NCI-H510A treated with DMSO at 0.1 percent for 48 hours (cell line): ENCODE measurements at regions not wholly inside any gene's neighbourhood (a gene's known extent, or its start where the extent isn't known, plus 50 kb on each side); places are given as distances from the start of the nearest gene placed in this dataset.
"Not testable (repeated sequence)": the region's sequence is repeated elsewhere in the genome, so short reads cannot be mapped to it uniquely, and the experiment has no call there.

Experiments
- DNase-seq: peaks from one replicate; lab custom pipeline; 2025; lab: John Stamatoyannopoulos, UW

GRCh38 chrX:22534643-22535042 is 261.9 kb downstream of the CBLL2 start:
- no peak for DNase-seq

DNA sequence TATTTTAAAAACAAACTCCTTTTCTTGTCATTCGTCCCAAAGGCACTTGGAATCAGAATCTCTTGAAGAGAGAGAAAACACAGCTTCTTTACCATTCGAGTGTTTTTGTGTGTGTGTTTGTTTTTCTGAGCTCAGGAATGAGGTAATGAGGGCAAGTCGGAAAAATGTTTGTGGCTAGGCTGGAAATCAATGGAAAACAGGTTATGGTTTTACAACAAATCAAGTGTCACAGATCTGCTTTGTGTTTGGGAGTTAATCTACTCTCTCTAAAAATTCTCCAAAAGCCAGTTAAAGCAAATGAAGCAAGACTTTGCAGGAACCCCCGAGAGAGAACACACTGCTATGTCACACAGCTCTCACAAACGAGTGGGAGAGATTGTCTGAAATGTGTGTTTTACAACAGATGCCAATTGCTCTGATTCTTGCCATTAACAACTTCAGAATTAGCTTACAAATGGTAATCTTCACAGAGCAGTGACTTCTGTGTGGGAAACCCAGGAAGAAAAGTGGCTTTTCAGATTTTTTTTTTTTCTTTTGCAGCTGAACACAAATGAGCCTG is 264.1 kb downstream of the CBLL2 start:
- no peak for DNase-seq

GRCh38 chrX:22538580-22538979 is 265.9 kb downstream of the CBLL2 start:
- DNase-seq: no peak

DNA sequence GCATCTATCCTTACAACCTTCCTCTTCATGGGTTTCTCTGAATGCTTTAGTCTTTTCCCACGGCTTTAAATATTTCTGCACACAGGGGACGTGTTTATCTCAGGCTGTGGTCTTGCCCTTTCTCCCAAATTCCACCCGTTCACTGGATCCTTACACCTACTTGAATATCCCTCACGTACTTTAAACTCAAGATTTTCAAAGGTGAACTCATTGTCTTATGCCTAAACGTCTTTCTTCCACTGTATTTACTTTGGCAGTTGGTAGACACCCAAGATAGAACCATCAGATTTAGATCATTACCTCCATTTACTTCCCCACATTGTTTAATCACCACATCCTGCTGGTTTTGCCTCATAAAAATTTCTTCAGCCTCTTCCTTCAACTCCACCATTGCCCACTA is 269.2 kb downstream of the CBLL2 start:
- DNase-seq: no peak

DNA sequence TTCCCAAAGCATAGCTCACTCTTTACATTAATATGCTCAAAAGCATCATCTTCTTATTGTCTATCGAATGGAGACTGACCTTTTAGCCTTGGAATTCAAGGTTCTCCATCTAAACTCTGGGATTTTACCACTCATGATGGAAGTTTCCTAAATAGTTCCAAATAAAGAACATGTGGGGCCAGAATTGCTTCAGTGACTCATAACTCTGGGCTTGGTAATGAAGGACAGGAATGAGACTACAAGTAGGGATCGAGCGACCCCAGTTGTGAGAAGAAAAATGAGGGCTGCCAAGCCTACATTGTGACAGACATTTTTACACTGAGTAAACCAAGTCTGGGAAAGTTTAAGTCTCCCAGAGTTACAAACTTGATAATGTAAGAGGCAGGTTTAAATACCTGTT is 269.9 kb downstream of the CBLL2 start:
- DNase-seq: no peak

GRCh38 chrX:22559506-22559905 is 286.8 kb downstream of the CBLL2 start:
- no peak for DNase-seq

GRCh38 chrX:22575161-22575845 is 302.6 kb downstream of the CBLL2 start:
- DNase-seq: no peak

GRCh38 chrX:22577181-22577580 is 304.5 kb downstream of the CBLL2 start:
- DNase-seq: no peak

- no peak for DNase-seq
These were observed 313.1 kb downstream of the CBLL2 start for GRCh38 chrX:22585831-22586230.

DNA sequence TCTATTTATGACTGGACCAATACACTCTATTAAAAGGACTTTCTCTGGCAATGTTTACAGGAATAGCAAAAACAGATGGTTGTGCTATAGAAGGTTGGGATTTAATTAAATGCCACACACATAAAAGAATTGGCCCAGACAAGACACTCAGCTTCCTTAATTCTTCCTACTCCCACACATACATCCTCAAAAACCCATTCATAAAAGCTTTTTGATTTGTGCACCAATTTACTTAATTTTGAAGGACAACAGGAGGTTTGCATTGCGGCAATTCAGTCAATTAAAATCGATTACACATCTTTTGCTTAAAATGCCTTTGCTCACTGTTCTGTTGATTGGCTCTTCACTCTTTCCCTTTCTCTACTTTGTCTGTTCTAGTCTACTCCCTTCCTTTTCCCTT is 317.1 kb downstream of the CBLL2 start:
- no peak for DNase-seq

GRCh38 chrX:22594766-22595165 is 322.1 kb downstream of the CBLL2 start:
- no peak for DNase-seq

GRCh38 chrX:22603060-22603459 is 330.3 kb downstream of the CBLL2 start:
- no peak for DNase-seq

DNA sequence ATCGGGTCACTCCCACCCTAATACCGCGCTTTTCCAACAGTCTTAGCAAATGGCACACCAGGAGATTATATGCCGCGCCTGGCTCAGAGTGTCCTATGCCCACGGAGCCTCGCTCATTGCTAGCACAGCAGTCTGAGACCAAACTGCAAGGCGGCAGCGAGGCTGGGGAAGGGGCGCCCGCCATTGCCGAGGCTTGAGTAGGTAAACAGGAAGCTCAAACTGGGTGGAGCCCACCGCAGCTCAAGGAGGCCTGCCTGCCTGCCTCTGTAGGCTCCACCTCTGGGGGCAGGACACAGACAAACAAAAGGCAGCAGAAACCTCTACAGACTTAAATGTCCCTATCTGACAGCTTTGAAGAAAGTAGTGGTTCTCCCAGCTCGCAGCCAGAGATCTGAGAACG is 336.7 kb downstream of the CBLL2 start:
- DNase-seq: not testable (repeated sequence)

DNA sequence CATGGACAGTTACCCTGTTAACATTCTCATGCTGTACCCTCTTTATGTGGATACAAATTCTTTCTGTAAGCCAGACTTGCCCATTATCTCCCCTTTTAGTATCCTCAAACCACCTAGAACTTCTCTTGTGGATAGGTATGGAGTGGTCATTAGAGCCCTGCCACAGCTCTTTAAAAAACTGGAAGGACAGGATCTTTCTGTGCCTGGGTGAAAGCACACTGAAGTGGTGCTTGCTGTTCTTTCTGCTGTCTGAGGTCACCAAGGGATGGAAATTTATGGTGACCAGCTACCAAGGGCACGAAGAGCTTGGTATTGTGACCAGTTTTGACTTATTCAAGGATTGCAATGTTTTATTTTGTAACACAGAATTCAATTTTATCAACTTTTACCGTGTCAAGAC is 344.2 kb downstream of the CBLL2 start:
- DNase-seq: no peak

DNA sequence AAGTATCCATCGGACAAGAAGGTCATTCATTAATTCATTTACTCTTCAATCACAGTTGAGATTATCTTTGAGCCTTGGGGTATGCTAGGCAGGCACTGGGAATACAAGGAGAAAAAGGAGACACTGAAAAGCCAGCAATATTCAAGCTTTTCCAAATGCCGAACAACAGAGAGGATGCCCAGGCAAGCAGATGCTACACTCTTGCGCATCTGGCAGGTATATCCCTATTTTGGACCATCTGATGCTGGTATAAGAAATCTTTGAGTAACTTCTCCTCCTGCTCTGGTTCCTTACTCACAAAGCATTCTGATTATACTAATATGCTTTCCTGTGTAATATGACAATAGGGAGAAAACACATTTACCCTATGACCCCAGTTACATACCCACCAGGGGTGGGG is 354.9 kb downstream of the CBLL2 start:
- DNase-seq: no peak

DNA sequence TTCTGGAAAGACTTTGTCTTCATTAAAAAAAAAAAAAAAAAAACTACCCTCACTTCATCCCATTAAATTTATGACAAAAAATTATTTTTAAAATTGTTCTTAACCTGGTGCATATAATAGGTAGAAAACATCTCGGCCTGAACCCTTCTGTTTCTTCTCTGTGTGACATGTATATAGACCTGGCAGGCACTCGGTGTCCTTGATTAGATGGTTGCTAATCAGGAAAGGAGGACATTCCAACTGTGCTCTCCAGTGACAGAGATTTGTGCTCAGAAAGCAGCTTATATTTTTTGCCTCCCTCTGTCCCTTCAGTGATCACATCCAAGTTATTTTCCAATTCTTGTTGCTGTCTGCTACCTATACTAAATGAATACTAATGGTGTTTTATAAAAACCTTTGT is 355.6 kb downstream of the CBLL2 start:
- no peak for DNase-seq

DNA sequence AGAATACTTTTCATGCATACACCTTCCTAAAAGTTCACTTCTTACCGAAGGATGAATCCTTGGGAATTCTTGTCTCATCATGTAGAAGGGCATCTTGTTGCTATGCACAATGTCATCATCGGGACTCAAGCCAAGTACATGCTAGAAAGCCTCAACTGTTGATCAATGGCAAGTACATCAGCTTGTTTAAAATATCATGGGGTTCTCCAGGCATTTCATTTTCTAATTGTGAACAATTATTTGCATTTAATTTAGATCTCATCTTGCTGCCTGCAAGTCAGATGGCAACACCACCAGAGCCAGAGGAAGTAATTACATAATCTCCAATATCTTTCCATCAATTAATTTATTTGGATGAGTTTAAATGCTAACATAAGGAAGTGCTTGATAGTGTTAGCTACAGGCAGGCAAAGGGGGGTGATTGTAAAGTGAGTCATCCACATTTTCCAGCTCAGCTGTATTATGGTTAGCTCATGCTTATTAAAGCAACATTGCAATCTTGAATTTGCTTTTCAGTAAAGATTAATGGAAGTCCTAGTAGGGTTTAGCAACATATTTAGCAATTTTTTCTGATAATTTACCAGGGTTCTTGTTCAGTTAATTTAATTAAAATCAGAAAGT is 356.5 kb downstream of the CBLL2 start:
- no peak for DNase-seq

- no peak for DNase-seq
These were observed 361.4 kb downstream of the CBLL2 start for GRCh38 chrX:22634083-22634482.

DNA sequence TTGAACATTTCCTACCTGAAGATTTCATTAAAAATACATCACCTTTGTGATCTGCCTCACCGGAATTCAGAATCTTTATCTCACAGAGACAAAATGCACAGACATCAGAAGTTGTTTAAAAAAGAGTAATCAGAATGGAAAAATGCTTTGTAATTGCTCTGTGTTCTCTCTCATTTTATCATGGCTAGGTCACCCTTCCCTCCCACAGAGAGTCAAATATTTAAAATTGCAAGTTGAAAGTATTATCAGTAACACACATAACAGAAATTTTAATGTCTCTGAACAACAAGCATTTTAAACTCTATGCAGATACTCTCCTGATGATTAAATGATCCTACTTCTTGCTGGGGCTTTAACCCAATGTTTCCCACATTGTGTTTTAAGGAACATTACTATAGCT is 362.0 kb downstream of the CBLL2 start:
- no peak for DNase-seq

- no peak for DNase-seq
These were observed 351.5 kb upstream of the DDX53 start for GRCh38 chrX:22648281-22648680.

DNA sequence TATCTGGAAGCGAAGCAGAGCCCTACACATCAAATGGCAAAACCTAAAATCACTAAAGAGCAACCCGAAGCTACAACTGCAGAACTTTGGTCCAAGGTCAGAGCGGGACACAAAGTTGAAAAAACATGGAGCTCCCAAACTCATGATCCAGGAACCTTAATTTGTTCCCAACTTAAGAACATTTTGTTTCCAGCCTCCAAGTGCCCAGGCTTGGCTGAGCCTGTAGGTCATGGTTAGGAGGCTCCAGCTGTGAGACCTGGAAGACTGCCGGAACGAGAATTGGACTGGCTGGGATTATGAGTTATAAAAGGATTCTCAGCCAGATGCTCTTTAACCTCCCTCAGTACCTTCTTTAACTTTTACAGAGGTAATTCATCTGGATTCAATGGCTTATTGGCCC is 349.1 kb upstream of the DDX53 start:
- DNase-seq: no peak

DNA sequence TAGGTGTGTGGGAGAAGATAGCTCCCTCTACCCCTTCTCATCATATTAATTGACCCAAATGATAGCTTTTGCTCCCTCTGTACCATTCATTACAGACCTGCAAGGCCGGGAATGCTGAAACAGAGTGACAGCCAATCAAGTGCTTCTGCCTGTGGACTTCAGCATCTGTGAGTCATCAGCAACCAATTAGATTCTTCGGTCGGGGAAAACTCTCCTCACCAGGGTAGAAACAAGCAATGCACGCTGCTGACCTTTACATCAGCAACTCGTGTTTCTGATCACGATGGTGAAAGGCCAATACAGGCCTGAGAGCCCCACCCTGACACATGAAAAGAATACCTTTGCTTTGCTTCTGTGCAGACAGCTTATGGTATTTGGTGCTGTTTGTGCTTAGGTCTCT is 347.2 kb upstream of the DDX53 start:
- DNase-seq: no peak

- DNase-seq: no peak
These were observed 339.0 kb upstream of the DDX53 start for GRCh38 chrX:22660756-22661155.

GRCh38 chrX:22662776-22663175 is 337.0 kb upstream of the DDX53 start:
- DNase-seq: no peak
